BE2C (cell line): ENCODE measurements at regions not wholly inside any gene's neighbourhood (a gene's known extent, or its start where the extent isn't known, plus 50 kb on each side); places are given as distances from the start of the nearest gene placed in this dataset.

Source experiments
- DNase-seq: peaks from one replicate; pipeline ENCODE4 v3.0.0-alpha.2; 2020
- H3K27me3 ChIP-seq: fragments of 250-450 bp; sonication (Bioruptor Pico); 2 replicates; pipeline ENCODE4 v1.5.1; 2020; ENCODE audit warnings: mild to moderate bottlenecking
- H3K36me3 ChIP-seq: fragments of 250-450 bp; sonication (Bioruptor Pico); 2 replicates; pipeline ENCODE4 v1.5.1; 2020; ENCODE audit warnings: mild to moderate bottlenecking
- H3K4me1 ChIP-seq: fragments of 250-450 bp; sonication (Bioruptor Pico); 2 replicates; pipeline ENCODE4 v1.5.1; 2020
- H3K4me3 ChIP-seq: 2 replicates; pipeline ENCODE4 v1.5.1; 2011; ENCODE audit warnings: low read depth, low read length
- H3K9me3 ChIP-seq: fragments of 250-450 bp; sonication (Bioruptor Pico); 2 replicates; pipeline ENCODE4 v1.5.1; 2020
- CTCF ChIP-seq: IDR thresholded peaks from 2 replicates; pipeline ENCODE4 v1.5.1; 2012; ENCODE audit warnings: mild to moderate bottlenecking, low read depth, low read length

DNA sequence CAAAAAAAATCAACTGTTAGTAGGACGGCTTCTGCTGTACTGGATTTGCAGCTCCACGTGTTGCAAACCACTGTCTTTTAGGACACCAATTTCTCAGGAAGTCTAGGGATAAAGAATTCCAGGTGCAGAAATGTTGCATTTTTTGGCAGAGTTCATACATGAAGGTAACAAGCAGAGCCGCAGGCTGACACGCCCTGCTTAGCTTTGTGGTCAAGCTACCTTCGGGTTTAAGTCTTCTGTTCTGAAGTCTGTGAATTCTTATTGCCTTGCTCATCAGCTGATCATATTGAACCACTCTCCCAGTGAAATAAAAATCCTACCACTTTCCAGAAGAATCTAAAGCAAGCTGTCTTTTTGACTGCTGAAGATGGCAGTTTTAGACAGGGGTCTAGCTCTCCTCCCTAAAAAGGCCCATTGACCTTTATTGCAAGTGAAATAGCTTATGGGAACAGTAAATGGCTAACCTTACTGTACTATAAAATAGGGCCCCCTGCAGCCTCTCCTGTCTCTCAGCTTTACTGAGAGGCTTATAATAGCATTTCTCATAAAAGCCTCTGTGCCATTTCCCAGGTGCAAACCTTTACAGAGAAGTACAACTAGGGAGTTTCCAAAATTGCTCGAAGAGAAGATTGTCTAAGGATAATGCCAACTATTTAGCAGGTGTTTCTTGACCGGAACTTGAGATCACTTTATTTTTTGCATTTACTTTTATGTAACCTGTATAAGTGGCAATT is 262.2 kb upstream of the IL12A start:
- H3K4me1 ChIP-seq = no peaks in the 10 kb centered on the region
- TF ChIP-seq CTCF = no peak
- H3K9me3 ChIP-seq = no peaks in the 10 kb centered on the region
- H3K36me3 ChIP-seq = no peaks in the 10 kb centered on the region
- H3K27me3 ChIP-seq = no peaks in the 10 kb centered on the region; the same call in 1 of the 2 replicates
- no peak for DNase-seq
- H3K4me3 ChIP-seq = no peak overlapping the region

DNA sequence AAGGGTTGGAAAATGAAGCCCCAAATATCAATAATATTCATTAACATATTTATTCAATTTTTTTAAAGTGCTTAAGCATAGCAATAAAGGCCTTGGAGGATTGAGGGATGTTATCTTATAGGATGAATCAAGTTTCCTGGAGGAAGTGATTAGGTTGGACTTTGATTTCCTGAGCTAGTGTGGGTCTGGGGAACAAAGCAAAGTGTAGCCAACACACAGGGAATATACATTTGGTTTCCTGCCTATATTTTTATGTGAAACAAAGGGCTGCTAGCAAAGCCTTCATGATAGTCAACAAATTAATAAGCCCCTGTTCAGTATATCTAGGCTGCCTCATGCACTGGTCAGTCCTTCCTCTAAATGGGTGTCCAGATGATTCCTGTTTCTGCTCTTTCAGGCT is 261.1 kb upstream of the IL12A start:
- Histone ChIP-seq H3K27me3 (no peaks in the 10 kb centered on the region; the same call in 1 of the 2 replicates), H3K4me1 (no peaks in the 10 kb centered on the region), H3K4me3 (no peak overlapping the region), H3K9me3 (no peaks in the 10 kb centered on the region), H3K36me3 (no peaks in the 10 kb centered on the region)
- DNase-seq = no peak
- no peak for TF ChIP-seq CTCF

DNA sequence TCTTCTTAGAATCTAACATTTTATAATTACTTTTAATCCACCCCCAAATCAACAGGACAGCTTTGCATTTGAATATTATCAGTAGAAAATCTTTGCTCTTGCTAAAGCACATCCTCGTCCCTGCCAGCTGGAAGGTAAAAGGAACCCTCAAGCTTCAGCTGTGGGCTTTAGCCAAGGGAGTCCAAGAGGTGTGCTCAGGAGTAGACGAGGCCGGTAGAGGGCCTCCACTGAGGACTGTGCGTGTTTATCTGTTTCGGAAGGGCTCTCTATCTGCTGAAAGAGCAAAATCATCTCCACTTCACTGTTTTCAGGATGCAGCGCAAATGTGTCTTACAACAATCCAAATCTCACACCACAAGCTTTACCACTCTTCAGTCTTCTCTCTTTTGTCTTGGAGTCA is 257.4 kb upstream of the IL12A start:
- no peak for DNase-seq
- Histone ChIP-seq H3K4me1 (no peaks in the 10 kb centered on the region), H3K9me3 (no peaks in the 10 kb centered on the region), H3K27me3 (no peaks in the 10 kb centered on the region; the same call in 1 of the 2 replicates), H3K4me3 (no peak overlapping the region), H3K36me3 (no peaks in the 10 kb centered on the region)
- no peak for TF ChIP-seq CTCF

- TF ChIP-seq CTCF = no peak
- H3K36me3 ChIP-seq = no peaks in the 10 kb centered on the region
- no peaks in the 10 kb centered on the region for H3K4me1 ChIP-seq
- DNase-seq = no peak
- no peak overlapping the region for H3K4me3 ChIP-seq
- H3K9me3 ChIP-seq = no peaks in the 10 kb centered on the region
- H3K27me3 ChIP-seq = no peaks in the 10 kb centered on the region; the same call in 1 of the 2 replicates
These were observed 256.2 kb upstream of the IL12A start for GRCh38 chr3:159732172-159733111.

GRCh38 chr3:159733194-159733860 is 255.3 kb upstream of the IL12A start:
- TF ChIP-seq CTCF = no peak
- Histone ChIP-seq H3K27me3 (no peaks in the 10 kb centered on the region; the same call in 1 of the 2 replicates), H3K4me1 (no peaks in the 10 kb centered on the region), H3K36me3 (no peaks in the 10 kb centered on the region), H3K9me3 (no peaks in the 10 kb centered on the region), H3K4me3 (no peak overlapping the region)
- no peak for DNase-seq
